GM18502 (cell line): ENCODE measurements at regions not wholly inside any gene's neighbourhood (a gene's known extent, or its start where the extent isn't known, plus 50 kb on each side); places are given as distances from the start of the nearest gene placed in this dataset.

Experiments used
- ATAC-seq: cut with Tn5 transposase; IDR thresholded peaks from one replicate; pipeline ENCODE4 v1.9.1; 2021; ENCODE audit warnings: mild to moderate bottlenecking; ENCODE audit not compliant: unreplicated experiment, poor library complexity

- peak; percentile 73 for ATAC-seq
Observed at GRCh38 chr12:28872654-28873268, 276.3 kb upstream of the FAR2 start.

GRCh38 chr12:28874758-28875157, 274.3 kb upstream of the FAR2 start:
- ATAC-seq: no peak

GRCh38 chr12:28876196-28876798, 272.8 kb upstream of the FAR2 start:
- ATAC-seq: no peak

GRCh38 chr12:28877854-28878253, 271.2 kb upstream of the FAR2 start:
- ATAC-seq: no peak

GRCh38 chr12:28878629-28879028, 270.4 kb upstream of the FAR2 start:
- ATAC-seq: no peak

GRCh38 chr12:28879379-28879778, 269.7 kb upstream of the FAR2 start:
- peak; percentile 75 for ATAC-seq

- ATAC-seq: no peak
Observed at GRCh38 chr12:28882444-28882843, 266.6 kb upstream of the FAR2 start.

GRCh38 chr12:28883406-28883997, 265.6 kb upstream of the FAR2 start:
- no peak for ATAC-seq

- ATAC-seq: no peak
Observed at GRCh38 chr12:28884904-28885679, 264.0 kb upstream of the FAR2 start.

GRCh38 chr12:28885928-28886327, 263.1 kb upstream of the FAR2 start:
- no peak for ATAC-seq

- no peak for ATAC-seq
Observed at GRCh38 chr12:28887461-28887990, 261.6 kb upstream of the FAR2 start.

- ATAC-seq: no peak
Observed at GRCh38 chr12:28890664-28891063, 258.4 kb upstream of the FAR2 start.

GRCh38 chr12:28891126-28891525, 258.0 kb upstream of the FAR2 start:
- no peak for ATAC-seq

- ATAC-seq: no peak
Observed at GRCh38 chr12:28893365-28893764, 255.7 kb upstream of the FAR2 start.

- no peak for ATAC-seq
Observed at GRCh38 chr12:28893856-28894255, 255.2 kb upstream of the FAR2 start.

- ATAC-seq: no peak
Observed at GRCh38 chr12:28896421-28896820, 252.7 kb upstream of the FAR2 start.

GRCh38 chr12:28898038-28898437, 251.0 kb upstream of the FAR2 start:
- ATAC-seq: no peak

GRCh38 chr12:28899951-28900350, 249.1 kb upstream of the FAR2 start:
- no peak for ATAC-seq

GRCh38 chr12:28905220-28905955, 243.7 kb upstream of the FAR2 start:
- ATAC-seq: no peak

GRCh38 chr12:28908646-28909045, 240.4 kb upstream of the FAR2 start:
- ATAC-seq: no peak
